ENCODE measurements at regions not wholly inside any gene's neighbourhood (a gene's known extent, or its start where the extent isn't known, plus 50 kb on each side); places are given as distances from the start of the nearest gene placed in this dataset.

- no peak for TF ChIP-seq POLR2A (IDR thresholded peaks at IDR 0.05; ENCODE audit: low read depth)
- TF ChIP-seq POLR2AphosphoS5 (IDR thresholded peaks at IDR 0.05): no peak
These were observed 426.3 kb downstream of the NLGN4X start for GRCh38 chrX:5802391-5802790.
